ENCODE measurements at regions not wholly inside any gene's neighbourhood (a gene's known extent, or its start where the extent isn't known, plus 50 kb on each side); places are given as distances from the start of the nearest gene placed in this dataset.

GRCh38 chr12:125194163-125194773 is 129.0 kb downstream of the AACS start:
- ChIA-PET CTCF (interaction anchor here (1.2 to 1.8 kb wide), 2 partner anchors 8 to 10 kb away, joined by 5 to 9 read pairs; no protein-coding TSS in a partner anchor), POLR2A (no interaction called here)
- Histone ChIP-seq H3K36me3 (ENCODE audit: control insufficient read depth in 2 of 2, extremely low read depth in 1 of 2, insufficient read depth in 2 of 2, low read length in 2 of 2) (no peaks in the 10 kb centered on the region), H3K4me2 (ENCODE audit: insufficient read depth, low read length) (no peak overlapping the region), H3K4me3 (replicated peaks in 1 of 3; ENCODE audit: insufficient read depth in 1 of 3, low read depth in 1 of 3, low read length in 3 of 3) (no peak overlapping the region), H3K4me1 (ENCODE audit: control insufficient read depth, extremely low read depth, insufficient read depth, low read length) (no peaks in the 10 kb centered on the region), H3K9me3 (replicated peaks; ENCODE audit: control insufficient read depth, insufficient read depth, low read length) (no peaks in the 10 kb centered on the region), H4K20me1 (replicated peaks; ENCODE audit: control insufficient read depth, extremely low read depth, insufficient read depth, low read length) (no peaks in the 10 kb centered on the region), H2AFZ (ENCODE audit: low read depth, low read length) (no peak overlapping the region), H3K79me2 (ENCODE audit: control insufficient read depth, insufficient read depth, low read length) (no peaks in the 10 kb centered on the region), H3K27ac (ENCODE audit: insufficient read depth, low read depth, low read length) (no peak overlapping the region), H3K9me1 (replicated peaks; ENCODE audit: control insufficient read depth, extremely low read depth, insufficient read depth, low read length) (no peaks in the 10 kb centered on the region), H3K9ac (replicated peaks; ENCODE audit: extremely low read depth, insufficient read depth, low read length) (no peak overlapping the region), H3K27me3 (ENCODE audit: control insufficient read depth in 2 of 2, insufficient read depth in 2 of 2, low read length in 2 of 2) (peaks cover 3 to 8% of the 10 kb centered on the region in 2 experiments)
- dilution Hi-C loops (cut with MboI; ENCODE audit: extremely low pct_ligation_motif_present, low sequenced_read_pairs) (no loop called here), intact Hi-C loops (cut with micrococcal nuclease) (no loop called here)
- FAIRE-seq (no peak), DNase-seq (ENCODE audit: low read depth, low spot score) (no peak)
- no TSS peak for BruUV-seq (replicated peaks)
- no peak for TF ChIP-seq MYC (IDR thresholded peaks at IDR 0.05; ENCODE audit: low read depth, low read length)
- no peak for TF ChIP-seq MAX (IDR thresholded peaks at IDR 0.05; ENCODE audit: insufficient read depth, insufficient read length)
- no peak for TF ChIP-seq FOS (IDR thresholded peaks at IDR 0.05; ENCODE audit: borderline replicate concordance, insufficient read depth, low read length)
- no peak for TF ChIP-seq GATA2 (IDR thresholded peaks at IDR 0.05; ENCODE audit: insufficient read depth, insufficient read length, low read depth, low read length)
- TF ChIP-seq POLR2AphosphoS5 (IDR thresholded peaks at IDR 0.05; ENCODE audit: insufficient read depth, low read depth, low read length): no peak
- no peak for TF ChIP-seq JUN (IDR thresholded peaks at IDR 0.05; ENCODE audit: borderline replicate concordance, insufficient read depth, insufficient read length, low read depth)
- no peak for TF ChIP-seq POLR2A (IDR thresholded peaks at IDR 0.05; ENCODE audit: low read depth, low read length)

GRCh38 chr12:125194987-125195386 is 129.8 kb downstream of the AACS start:
- Histone ChIP-seq H3K27ac (ENCODE audit: insufficient read depth, low read depth, low read length) (no peak overlapping the region), H3K9me1 (replicated peaks; ENCODE audit: control insufficient read depth, extremely low read depth, insufficient read depth, low read length) (no peaks in the 10 kb centered on the region), H3K9ac (replicated peaks; ENCODE audit: extremely low read depth, insufficient read depth, low read length) (no peak overlapping the region), H3K4me3 (replicated peaks in 1 of 3; ENCODE audit: insufficient read depth in 1 of 3, low read depth in 1 of 3, low read length in 3 of 3) (no peak overlapping the region), H4K20me1 (replicated peaks; ENCODE audit: control insufficient read depth, extremely low read depth, insufficient read depth, low read length) (no peaks in the 10 kb centered on the region), H3K9me3 (replicated peaks; ENCODE audit: control insufficient read depth, insufficient read depth, low read length) (no peaks in the 10 kb centered on the region), H2AFZ (ENCODE audit: low read depth, low read length) (no peak overlapping the region), H3K4me1 (ENCODE audit: control insufficient read depth, extremely low read depth, insufficient read depth, low read length) (no peaks in the 10 kb centered on the region), H3K27me3 (ENCODE audit: control insufficient read depth in 2 of 2, insufficient read depth in 2 of 2, low read length in 2 of 2) (peaks cover 0 to 5% of the 10 kb centered on the region in 2 experiments), H3K79me2 (ENCODE audit: control insufficient read depth, insufficient read depth, low read length) (no peaks in the 10 kb centered on the region), H3K36me3 (ENCODE audit: control insufficient read depth in 2 of 2, extremely low read depth in 1 of 2, insufficient read depth in 2 of 2, low read length in 2 of 2) (no peaks in the 10 kb centered on the region), H3K4me2 (ENCODE audit: insufficient read depth, low read length) (no peak overlapping the region)
- ChIA-PET CTCF (no interaction called here), POLR2A (no interaction called here)
- DNase-seq (ENCODE audit: low read depth, low spot score): no peak
- intact Hi-C loops (cut with micrococcal nuclease): no loop called here
- no TSS peak for BruUV-seq (replicated peaks)
- FAIRE-seq: no peak
- TF ChIP-seq EZH2 (IDR thresholded peaks at IDR 0.05; ENCODE audit: borderline replicate concordance, low read depth, low read length, severe bottlenecking): no peak
- dilution Hi-C loops (cut with MboI; ENCODE audit: extremely low pct_ligation_motif_present, low sequenced_read_pairs): no loop called here

All from endothelial cell of umbilical vein (primary cell).